SU-DHL-6 (cell line): ENCODE measurements at regions not wholly inside any gene's neighbourhood (a gene's known extent, or its start where the extent isn't known, plus 50 kb on each side); places are given as distances from the start of the nearest gene placed in this dataset.

ENCODE experiments used
- H2AFZ ChIP-seq: fragments of 200-600 bp; sonication (generic); 2 replicates; pipeline ENCODE4 v1.6.1; 2014; ENCODE audit warnings: low read depth, mild to moderate bottlenecking, moderate library complexity, mixed read lengths, antibody characterized with exemption, low read length; ENCODE audit not compliant: severe bottlenecking
- H3F3A ChIP-seq: fragments of 200-600 bp; shearing (Covaris generic); 2 replicates; pipeline ENCODE4 v1.6.0; 2016; ENCODE audit warnings: antibody characterized with exemption, mild to moderate bottlenecking; ENCODE audit not compliant: insufficient read depth
- H3K27ac ChIP-seq: fragments of 200-600 bp; sonication (generic); 2 replicates; pipeline ENCODE4 v1.5.1; 2016; ENCODE audit warnings: low read depth, mild to moderate bottlenecking, low read length, moderate library complexity, mixed read lengths
- H3K27me3 ChIP-seq: fragments of 200-600 bp; sonication (generic), shearing (Covaris generic); 2 replicates; pipeline ENCODE4 v1.6.0; 2014; ENCODE audit warnings: mild to moderate bottlenecking, low read length
- H3K36me3 ChIP-seq: fragments of 200-600 bp; sonication (generic); 2 replicates; pipeline ENCODE4 v1.6.1; 2014; ENCODE audit warnings: mild to moderate bottlenecking, low read length, mixed read lengths
- H3K4me2 ChIP-seq: fragments of 300-600, 200-600 bp; shearing (Covaris generic), sonication (generic); 2 replicates; pipeline ENCODE4 v1.6.0; 2014; ENCODE audit warnings: low read length, low read depth, mild to moderate bottlenecking; ENCODE audit not compliant: poor library complexity, severe bottlenecking
- H3K4me3 ChIP-seq: fragments of 200-600 bp; sonication (generic); 2 replicates; pipeline ENCODE4 v1.5.1; 2014; ENCODE audit warnings: antibody characterized with exemption, low read length, mild to moderate bottlenecking, mixed read lengths; ENCODE audit not compliant: insufficient read depth, poor library complexity, severe bottlenecking
- H3K79me2 ChIP-seq: fragments of 200-600 bp; sonication (generic); 2 replicates; pipeline ENCODE4 v1.6.1; 2014; ENCODE audit warnings: mild to moderate bottlenecking, low read length, moderate library complexity; ENCODE audit not compliant: insufficient read depth
- H3K9ac ChIP-seq: fragments of 200-600 bp; sonication (generic); 2 replicates; pipeline ENCODE4 v1.7.0; 2014; ENCODE audit warnings: mild to moderate bottlenecking, low read length
- H3K9me2 ChIP-seq: fragments of 200-600 bp; sonication (generic); replicated peaks from 2 replicates; pipeline ENCODE4 v1.6.1; 2014; ENCODE audit warnings: low read length; ENCODE audit not compliant: insufficient read depth
- H3K9me3 ChIP-seq: fragments of 200-600 bp; sonication (generic); 2 replicates; pipeline ENCODE4 v1.6.1; 2014; ENCODE audit warnings: low read length, mixed read lengths; ENCODE audit not compliant: insufficient read depth
- H4K20me1 ChIP-seq: fragments of 200-600 bp; sonication (generic); 2 replicates; pipeline ENCODE4 v1.6.1; 2014; ENCODE audit warnings: low read depth, mild to moderate bottlenecking, antibody characterized with exemption, low read length, moderate library complexity, mixed read lengths
- CTCF ChIP-seq: fragments of 200-600 bp; sonication (generic); IDR thresholded peaks from one replicate; pipeline ENCODE4 v1.5.1; 2017; ENCODE audit warnings: antibody characterized with exemption, mild to moderate bottlenecking, low read length, moderate library complexity; ENCODE audit not compliant: insufficient read depth, poor library complexity, severe bottlenecking
- EZH2phosphoT487 ChIP-seq: fragments of 200-600 bp; sonication (generic), shearing (Covaris generic); conservative IDR thresholded peaks from 2 replicates; pipeline ENCODE4 v1.6.1; 2018; ENCODE audit warnings: mild to moderate bottlenecking, antibody characterized with exemption, low read length, moderate library complexity, mixed read lengths

- H3K9me2 ChIP-seq: no peaks in the 10 kb centered on the region
- H3K4me2 ChIP-seq: no peak overlapping the region
- 0 out of 2 replicates have a peak, but pooled peaks cover 3% of the 10 kb centered on the region for H3K9me3 ChIP-seq
- no peaks in the 10 kb centered on the region for H3K79me2 ChIP-seq
- no peak overlapping the region for H3K27ac ChIP-seq
- no peaks in the 10 kb centered on the region for H3K27me3 ChIP-seq
- TF ChIP-seq CTCF (no peak), EZH2phosphoT487 (no peak)
- H3K4me3 ChIP-seq: no peak overlapping the region
- no peak overlapping the region for H2AFZ ChIP-seq
- no peaks in the 10 kb centered on the region for H4K20me1 ChIP-seq
- H3F3A ChIP-seq: no peaks in the 10 kb centered on the region
- no peak overlapping the region for H3K9ac ChIP-seq
- H3K36me3 ChIP-seq: no peaks in the 10 kb centered on the region
Measured at GRCh38 chr12:85714425-85714824, 121.8 kb downstream of the RASSF9 start.

GRCh38 chr12:85720308-85721033 is 115.7 kb downstream of the RASSF9 start:
- H3K4me2 ChIP-seq: no peak overlapping the region
- TF ChIP-seq CTCF (no peak), EZH2phosphoT487 (no peak)
- no peak overlapping the region for H2AFZ ChIP-seq
- no peaks in the 10 kb centered on the region for H4K20me1 ChIP-seq
- H3K79me2 ChIP-seq: no peaks in the 10 kb centered on the region
- H3K36me3 ChIP-seq: no peaks in the 10 kb centered on the region
- H3F3A ChIP-seq: no peaks in the 10 kb centered on the region
- 0 out of 2 replicates have a peak, but pooled peaks cover 3% of the 10 kb centered on the region for H3K9me3 ChIP-seq
- no peaks in the 10 kb centered on the region for H3K9me2 ChIP-seq
- no peak overlapping the region for H3K9ac ChIP-seq
- H3K4me3 ChIP-seq: no peak overlapping the region
- H3K27me3 ChIP-seq: no peaks in the 10 kb centered on the region
- no peak overlapping the region for H3K27ac ChIP-seq

- Histone ChIP-seq H3K4me2 (no peak overlapping the region), H3K9ac (no peak overlapping the region), H3K27ac (no peak overlapping the region), H2AFZ (no peak overlapping the region), H3K4me3 (no peak overlapping the region), H3K9me3 (no peaks in the 10 kb centered on the region), H3K79me2 (no peaks in the 10 kb centered on the region), H3K9me2 (no peaks in the 10 kb centered on the region), H3K36me3 (no peaks in the 10 kb centered on the region), H3K27me3 (no peaks in the 10 kb centered on the region), H3F3A (no peaks in the 10 kb centered on the region), H4K20me1 (no peaks in the 10 kb centered on the region)
- TF ChIP-seq EZH2phosphoT487: no peak
- TF ChIP-seq CTCF: no peak
Measured at GRCh38 chr12:85725991-85726390, 110.2 kb downstream of the RASSF9 start.
